B cell (primary cell): ENCODE measurements at regions not wholly inside any gene's neighbourhood (a gene's known extent, or its start where the extent isn't known, plus 50 kb on each side); places are given as distances from the start of the nearest gene placed in this dataset.

Source experiments
- ATAC-seq: fragments of 200-7000 bp; cut with Tn5 transposase; one replicate; pipeline ENCODE4 v1.10.0; 2021; ENCODE audit warnings: low read depth, mild to moderate bottlenecking, moderate number of reproducible peaks, moderate library complexity
- CTCF ChIA-PET: fragments of 350-600 bp; sonication (Branson Sonifier 250); formaldehyde crosslinking; loops from one replicate; lab custom pipeline; 2021; ENCODE audit warnings: antibody characterized with exemption, inconsistent platforms; lab: Charles Lee
- POLR2A ChIA-PET: fragments of 350-600 bp; sonication (Branson Sonifier 250); formaldehyde crosslinking; loops from one replicate; lab custom pipeline; 2021; ENCODE audit warnings: antibody characterized with exemption; lab: Charles Lee
- DNase-seq: peaks from one replicate; pipeline ENCODE4 v3.0.0; 2013
- H2AFZ ChIP-seq: 2 replicates; pipeline ENCODE4 v1.6.1; 2012; ENCODE audit warnings: mild to moderate bottlenecking, low read depth, low read length; ENCODE audit not compliant: insufficient read depth, poor library complexity, severe bottlenecking
- H3K27ac ChIP-seq, 2 donors: 1 replicate in 1 of 2; 2 replicates in 1 of 2; pipeline ENCODE4 v1.5.1; 2012 to 2013; ENCODE audit warnings: low read length in 2 of 2, mild to moderate bottlenecking in 2 of 2, moderate library complexity in 1 of 2
- H3K27me3 ChIP-seq, 4 experiments: fragments of 200-600 bp in 1 of 4; sonication (generic) in 1 of 4; replicated peaks in 1 of 4; 1 replicate in 2 of 4; 2 replicates in 2 of 4; pipeline versions ENCODE4 v1.6.1 to v1.7.0; 2013 to 2016; ENCODE audit warnings: low read length in 3 of 4, mild to moderate bottlenecking in 2 of 4, mixed read lengths in 1 of 4, moderate library complexity in 1 of 4; ENCODE audit not compliant: insufficient read depth in 4 of 4, control insufficient read depth in 3 of 4; ENCODE audit errors: control extremely low read depth in 1 of 4
- H3K36me3 ChIP-seq, 2 experiments: replicated peaks in 1 of 2; 1 replicate in 1 of 2; 2 replicates in 1 of 2; pipeline versions ENCODE4 v1.6.1 to v1.7.1; 2013; ENCODE audit warnings: low read length in 1 of 2; ENCODE audit not compliant: insufficient read depth in 2 of 2, control insufficient read depth in 1 of 2; ENCODE audit errors: control extremely low read depth in 1 of 2, extremely low read depth in 1 of 2
- H3K4me1 ChIP-seq, 2 donors: fragments of 200-600 bp in 1 of 2; sonication (generic) in 1 of 2; 1 replicate in 1 of 2; 2 replicates in 1 of 2; pipeline versions ENCODE4 v1.5.1 to v1.6.1; 2013 to 2017; ENCODE audit warnings: low read length in 2 of 2; ENCODE audit not compliant: control insufficient read depth in 2 of 2, insufficient read depth in 2 of 2
- H3K4me2 ChIP-seq: replicated peaks from 2 replicates; pipeline ENCODE3; 2012; ENCODE audit warnings: mild to moderate bottlenecking, low read depth, low read length; ENCODE audit not compliant: poor library complexity, severe bottlenecking
- H3K4me3 ChIP-seq, 5 experiments: fragments of 200-600 bp in 1 of 5; sonication (generic) in 1 of 5; 1 replicate in 3 of 5; 2 replicates in 2 of 5; pipeline versions ENCODE4 v1.5.1 to v1.7.0; 2011 to 2016; ENCODE audit warnings: low read length in 4 of 5, mild to moderate bottlenecking in 4 of 5, low read depth in 2 of 5, control low read depth in 1 of 5, moderate library complexity in 1 of 5; ENCODE audit not compliant: insufficient read depth in 1 of 5; ENCODE audit errors: control extremely low read depth in 1 of 5, extremely low read depth in 1 of 5
- H3K79me2 ChIP-seq: fragments of 200-600 bp; sonication (generic); one replicate; pipeline ENCODE4 v1.6.0; 2016; ENCODE audit warnings: low read length; ENCODE audit not compliant: control insufficient read depth, insufficient read depth
- H3K9ac ChIP-seq: fragments of 200-600 bp; sonication (generic); 2 replicates; pipeline ENCODE4 v1.6.1; 2017; ENCODE audit warnings: mild to moderate bottlenecking, low read length, moderate library complexity
- H3K9me3 ChIP-seq, 3 donors: one replicate each; pipeline versions ENCODE4 v1.6.1 to v1.7.1; 2013; ENCODE audit warnings: low read length in 2 of 3; ENCODE audit not compliant: control insufficient read depth in 2 of 3, insufficient read depth in 1 of 3; ENCODE audit errors: control extremely low read depth in 1 of 3
- H4K20me1 ChIP-seq: 2 replicates; pipeline ENCODE4 v1.6.0; 2012; ENCODE audit warnings: mild to moderate bottlenecking, low read length; ENCODE audit not compliant: insufficient read depth, control insufficient read depth, poor library complexity, severe bottlenecking
- H3K27ac Mint-ChIP-seq: one replicate; pipeline ENCODE4 v1.8.0; 2021; ENCODE audit warnings: mixed read lengths
- H3K27me3 Mint-ChIP-seq: one replicate; pipeline ENCODE4 v1.8.0; 2021; ENCODE audit warnings: mixed read lengths
- H3K4me1 Mint-ChIP-seq: one replicate; pipeline ENCODE4 v1.8.0; 2021; ENCODE audit warnings: mixed read lengths
- H3K4me3 Mint-ChIP-seq: one replicate; pipeline ENCODE4 v1.8.0; 2021; ENCODE audit warnings: mixed read lengths
- H3K9me3 Mint-ChIP-seq: one replicate; pipeline ENCODE4 v1.8.0; 2022; ENCODE audit warnings: mixed read lengths; ENCODE audit not compliant: insufficient read depth
- CTCF ChIP-seq: fragments of 200-600 bp; IDR thresholded peaks from one replicate; pipeline ENCODE4 v1.8.0; 2022; ENCODE audit warnings: antibody characterized with exemption, mild to moderate bottlenecking
- EZH2 ChIP-seq: IDR thresholded peaks from 2 replicates; pipeline ENCODE4 v1.6.1; 2012; ENCODE audit warnings: borderline replicate concordance, low read depth, mild to moderate bottlenecking, moderate library complexity, low read length; ENCODE audit not compliant: insufficient read depth, poor library complexity, severe bottlenecking
- whole genome bisulfite sequencing: methylation state at CpG from one replicate; pipeline ENCODE4 v1.1.5; 2013; ENCODE audit warnings: missing lambda C conversion rate; ENCODE audit not compliant: insufficient coverage; 5-methylcytosine and 5-hydroxymethylcytosine counted together
- intact Hi-C: fragments of 100-400 bp; cut with micrococcal nuclease; formaldehyde crosslinking; loops from one replicate; pipeline ENCODE4 v1.10.0; 2022

- peaks cover 6% of the 10 kb centered on the region for H3K9me3 Mint-ChIP-seq
- H3K4me2 ChIP-seq: no peak overlapping the region
These were observed 406.9 kb downstream of the CDH26 start for GRCh38 chr20:60365064-60365666.

GRCh38 chr20:60365882-60366281, 407.7 kb downstream of the CDH26 start:
- no peak for DNase-seq
- CTCF ChIA-PET: no interaction called here
- H2AFZ ChIP-seq: no peak overlapping the region

More at GRCh38 chr20:60365064-60365666, 406.9 kb downstream of the CDH26 start:
- TF ChIP-seq CTCF (no peak), EZH2 (no peak)
- H3K9me3 ChIP-seq: peaks cover 0 to 6% (median 0%) of the 10 kb centered on the region in 3 donors
- H3K27ac ChIP-seq: no peak overlapping the region
- DNase-seq: no peak
- intact Hi-C loops: no loop called here
- no peaks in the 10 kb centered on the region for H3K27me3 ChIP-seq
- H3K4me1 ChIP-seq: no peaks in the 10 kb centered on the region
- H2AFZ ChIP-seq: no peak overlapping the region
- no peaks in the 10 kb centered on the region for H4K20me1 ChIP-seq
- H3K36me3 ChIP-seq: no peaks in the 10 kb centered on the region
- no peak overlapping the region for H3K27ac Mint-ChIP-seq
- no peaks in the 10 kb centered on the region for H3K79me2 ChIP-seq
- ATAC-seq: no peak
- H3K4me1 Mint-ChIP-seq: no peaks in the 10 kb centered on the region
- 82% methylated on average over 7 of the region's 8 CpGs for WGBS
- ChIA-PET CTCF (no interaction called here), POLR2A (no interaction called here)
- no peak overlapping the region for H3K4me3 ChIP-seq
- no peaks in the 10 kb centered on the region for H3K27me3 Mint-ChIP-seq
- H3K9ac ChIP-seq: no peak overlapping the region
- H3K4me3 Mint-ChIP-seq: no peak overlapping the region

More at GRCh38 chr20:60365882-60366281, 407.7 kb downstream of the CDH26 start:
- WGBS: 87% methylated on average over 4 of the region's 7 CpGs
- H3K4me1 Mint-ChIP-seq: no peaks in the 10 kb centered on the region
- no peaks in the 10 kb centered on the region for H3K27me3 ChIP-seq
- ATAC-seq: no peak
- intact Hi-C loops: no loop called here
- no peak overlapping the region for H3K9ac ChIP-seq
- H3K27ac Mint-ChIP-seq: no peak overlapping the region
- H3K9me3 ChIP-seq: peaks cover 0 to 6% (median 0%) of the 10 kb centered on the region in 3 donors
- peaks cover 6% of the 10 kb centered on the region for H3K9me3 Mint-ChIP-seq
- no peaks in the 10 kb centered on the region for H3K4me1 ChIP-seq
- POLR2A ChIA-PET: no interaction called here
- no peak overlapping the region for H3K4me3 ChIP-seq
- no peaks in the 10 kb centered on the region for H3K79me2 ChIP-seq
- H3K27me3 Mint-ChIP-seq: no peaks in the 10 kb centered on the region
- H3K27ac ChIP-seq: no peak overlapping the region
- no peak overlapping the region for H3K4me3 Mint-ChIP-seq
- TF ChIP-seq CTCF (no peak), EZH2 (no peak)
- H3K36me3 ChIP-seq: no peaks in the 10 kb centered on the region
- H4K20me1 ChIP-seq: no peaks in the 10 kb centered on the region
- H3K4me2 ChIP-seq: no peak overlapping the region
